OCI-LY7 (cell line): ENCODE measurements at regions not wholly inside any gene's neighbourhood (a gene's known extent, or its start where the extent isn't known, plus 50 kb on each side); places are given as distances from the start of the nearest gene placed in this dataset.

Experiments
- EZH2phosphoT487 ChIP-seq: fragments of 200-600 bp; sonication (generic); IDR thresholded peaks from 2 replicates; pipeline ENCODE4 v1.6.1; 2018; ENCODE audit warnings: low read depth, borderline replicate concordance, mild to moderate bottlenecking, mixed run types, antibody characterized with exemption, low read length, moderate library complexity, mixed read lengths
- TF ChIP-seq, protein P1 (sequence below): fragments of 200-600 bp; sonication (generic); conservative IDR thresholded peaks from 2 replicates; pipeline ENCODE4 v1.5.1; 2014; ENCODE audit warnings: mild to moderate bottlenecking, antibody characterized with exemption, low read length, moderate library complexity, mixed read lengths

DNA sequence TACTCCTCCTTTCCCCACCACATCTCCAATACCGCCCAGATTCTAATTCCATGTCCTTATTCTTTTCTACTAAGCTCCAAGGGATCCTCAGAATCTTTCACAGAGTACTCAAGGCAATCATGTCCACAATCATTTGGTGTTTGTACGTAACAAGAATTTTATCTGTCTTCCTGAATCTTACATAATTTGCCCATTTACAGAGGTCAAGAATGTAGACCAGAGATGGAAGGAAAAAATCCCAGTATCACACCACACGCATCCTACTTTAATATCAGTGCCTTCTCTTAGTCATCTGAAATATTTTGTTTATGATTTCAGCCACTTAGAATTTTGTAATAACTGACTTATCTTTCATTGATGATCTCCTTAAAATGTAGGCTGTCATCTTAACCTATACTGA is 366.0 kb upstream of the LRRC7 start:
- TF ChIP-seq, protein P1, sequence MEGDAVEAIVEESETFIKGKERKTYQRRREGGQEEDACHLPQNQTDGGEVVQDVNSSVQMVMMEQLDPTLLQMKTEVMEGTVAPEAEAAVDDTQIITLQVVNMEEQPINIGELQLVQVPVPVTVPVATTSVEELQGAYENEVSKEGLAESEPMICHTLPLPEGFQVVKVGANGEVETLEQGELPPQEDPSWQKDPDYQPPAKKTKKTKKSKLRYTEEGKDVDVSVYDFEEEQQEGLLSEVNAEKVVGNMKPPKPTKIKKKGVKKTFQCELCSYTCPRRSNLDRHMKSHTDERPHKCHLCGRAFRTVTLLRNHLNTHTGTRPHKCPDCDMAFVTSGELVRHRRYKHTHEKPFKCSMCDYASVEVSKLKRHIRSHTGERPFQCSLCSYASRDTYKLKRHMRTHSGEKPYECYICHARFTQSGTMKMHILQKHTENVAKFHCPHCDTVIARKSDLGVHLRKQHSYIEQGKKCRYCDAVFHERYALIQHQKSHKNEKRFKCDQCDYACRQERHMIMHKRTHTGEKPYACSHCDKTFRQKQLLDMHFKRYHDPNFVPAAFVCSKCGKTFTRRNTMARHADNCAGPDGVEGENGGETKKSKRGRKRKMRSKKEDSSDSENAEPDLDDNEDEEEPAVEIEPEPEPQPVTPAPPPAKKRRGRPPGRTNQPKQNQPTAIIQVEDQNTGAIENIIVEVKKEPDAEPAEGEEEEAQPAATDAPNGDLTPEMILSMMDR = no peak
- TF ChIP-seq EZH2phosphoT487 = no peak
